H9 (cell line): ENCODE measurements at regions not wholly inside any gene's neighbourhood (a gene's known extent, or its start where the extent isn't known, plus 50 kb on each side); places are given as distances from the start of the nearest gene placed in this dataset.

ENCODE experiments used
- DNase-seq: peaks from one replicate; pipeline ENCODE4 v3.0.0-alpha.2; 2017
- H2AFZ ChIP-seq: one replicate; pipeline ENCODE4 v1.6.1; 2013; ENCODE audit warnings: mild to moderate bottlenecking, low read length, control low read depth, moderate library complexity
- H2AK5ac ChIP-seq: 2 replicates; pipeline ENCODE4 v1.6.1; 2013; ENCODE audit warnings: low read length, control low read depth, mixed read lengths; ENCODE audit not compliant: insufficient read length
- H2BK120ac ChIP-seq: one replicate; pipeline ENCODE4 v1.6.1; 2013; ENCODE audit warnings: low read depth, mild to moderate bottlenecking, low read length, control low read depth, inconsistent platforms; ENCODE audit not compliant: poor library complexity, severe bottlenecking
- H2BK12ac ChIP-seq: 2 replicates; pipeline ENCODE4 v1.6.1; 2013; ENCODE audit warnings: low read length, control low read depth, mixed read lengths, low read depth; ENCODE audit not compliant: insufficient read length
- H2BK15ac ChIP-seq: 2 replicates; pipeline ENCODE4 v1.6.1; 2013; ENCODE audit warnings: low read depth, low read length, control low read depth
- H2BK20ac ChIP-seq: one replicate; pipeline ENCODE4 v1.6.1; 2013; ENCODE audit warnings: low read depth, mild to moderate bottlenecking, low read length, control low read depth, inconsistent platforms; ENCODE audit not compliant: poor library complexity, severe bottlenecking
- H2BK5ac ChIP-seq: 2 replicates; pipeline ENCODE4 v1.6.1; 2013; ENCODE audit warnings: low read length, control low read depth, mixed read lengths; ENCODE audit not compliant: insufficient read length
- H3K14ac ChIP-seq: 2 replicates; pipeline ENCODE4 v1.6.1; 2013; ENCODE audit warnings: low read length, control low read depth; ENCODE audit not compliant: insufficient read depth
- H3K18ac ChIP-seq: 2 replicates; pipeline ENCODE4 v1.6.1; 2013; ENCODE audit warnings: low read depth, mild to moderate bottlenecking, mixed read lengths, low read length, control low read depth; ENCODE audit not compliant: insufficient read length
- H3K23ac ChIP-seq: 2 replicates; pipeline ENCODE4 v1.6.1; 2013; ENCODE audit warnings: low read length, control low read depth, mixed read lengths, low read depth; ENCODE audit not compliant: insufficient read length
- H3K23me2 ChIP-seq: 2 replicates; pipeline ENCODE4 v1.6.1; 2013; ENCODE audit warnings: low read depth, mild to moderate bottlenecking, mixed read lengths, low read length, control low read depth; ENCODE audit not compliant: insufficient read length, poor library complexity, severe bottlenecking
- H3K27ac ChIP-seq: 2 replicates; pipeline ENCODE4 v1.5.1; 2013; ENCODE audit warnings: low read length, control low read depth, mixed read lengths, low read depth; ENCODE audit not compliant: insufficient read length
- H3K27me3 ChIP-seq: 2 replicates; pipeline ENCODE4 v1.6.1; 2013; ENCODE audit warnings: low read length, control low read depth, inconsistent platforms; ENCODE audit not compliant: insufficient read depth
- H3K4ac ChIP-seq: 2 replicates; pipeline ENCODE4 v1.6.1; 2013; ENCODE audit warnings: low read depth, mild to moderate bottlenecking, control low read depth, inconsistent platforms, low read length, moderate library complexity
- H3K4me1 ChIP-seq: 2 replicates; pipeline ENCODE4 v1.6.1; 2013; ENCODE audit warnings: low read length, control low read depth, inconsistent platforms; ENCODE audit not compliant: insufficient read depth
- H3K4me2 ChIP-seq: 2 replicates; pipeline ENCODE4 v1.6.1; 2013; ENCODE audit warnings: low read length, control low read depth, mixed read lengths; ENCODE audit not compliant: insufficient read length, insufficient read depth
- H3K56ac ChIP-seq: 2 replicates; pipeline ENCODE4 v1.6.1; 2013; ENCODE audit warnings: low read depth, mild to moderate bottlenecking, mixed read lengths, low read length, control low read depth; ENCODE audit not compliant: insufficient read length
- H3K79me1 ChIP-seq: 2 replicates; pipeline ENCODE4 v1.6.1; 2013; ENCODE audit warnings: low read depth, mild to moderate bottlenecking, moderate library complexity, low read length, control low read depth, inconsistent platforms; ENCODE audit not compliant: insufficient read depth, poor library complexity, severe bottlenecking
- H3K79me2 ChIP-seq: 2 replicates; pipeline ENCODE4 v1.6.1; 2013; ENCODE audit warnings: low read length, control low read depth, inconsistent platforms; ENCODE audit not compliant: insufficient read depth
- H3K9ac ChIP-seq: 2 replicates; pipeline ENCODE4 v1.6.1; 2013; ENCODE audit warnings: low read length, control low read depth, mixed read lengths; ENCODE audit not compliant: insufficient read length; ENCODE audit errors: extremely low read depth
- H3K9me3 ChIP-seq: one replicate; pipeline ENCODE4 v1.6.1; 2013; ENCODE audit warnings: low read depth, low read length, inconsistent platforms; ENCODE audit not compliant: control insufficient read depth
- H3T11ph ChIP-seq: one replicate; pipeline ENCODE4 v1.6.1; 2013; ENCODE audit warnings: mild to moderate bottlenecking, low read length, control low read depth, inconsistent platforms
- H4K20me1 ChIP-seq: one replicate; pipeline ENCODE4 v1.6.1; 2013; ENCODE audit not compliant: control insufficient read depth, insufficient read length, insufficient read depth
- H4K5ac ChIP-seq: 2 replicates; pipeline ENCODE4 v1.6.1; 2013; ENCODE audit warnings: low read depth, mild to moderate bottlenecking, mixed read lengths, low read length, control low read depth; ENCODE audit not compliant: insufficient read length
- H4K8ac ChIP-seq: replicated peaks from 2 replicates; pipeline ENCODE4 v1.6.1; 2013; ENCODE audit warnings: low read length, control low read depth, mixed read lengths, low read depth; ENCODE audit not compliant: insufficient read length
- H4K91ac ChIP-seq: 2 replicates; pipeline ENCODE4 v1.6.1; 2013; ENCODE audit warnings: low read depth, mild to moderate bottlenecking, moderate library complexity, mixed read lengths, low read length, control low read depth; ENCODE audit not compliant: insufficient read length
- H3K27ac Mint-ChIP-seq, 3 experiments: 2 replicates in 2 of 3; 3 replicates in 1 of 3; pipeline ENCODE4 v1.8.0; 2020 to 2021; ENCODE audit warnings: mixed read lengths in 3 of 3, mild to moderate bottlenecking in 1 of 3, moderate library complexity in 1 of 3
- H3K27me3 Mint-ChIP-seq: 2 replicates; pipeline ENCODE4 v1.8.0; 2021; ENCODE audit warnings: low read depth, mild to moderate bottlenecking, moderate library complexity, mixed read lengths
- H3K36me3 Mint-ChIP-seq, 3 experiments: 2 replicates in 2 of 3; 3 replicates in 1 of 3; pipeline ENCODE4 v1.8.0; 2020 to 2021; ENCODE audit warnings: low read depth in 3 of 3, mixed read lengths in 3 of 3; ENCODE audit not compliant: insufficient read depth in 1 of 3
- H3K4me1 Mint-ChIP-seq, 2 experiments: 2 replicates each; pipeline ENCODE4 v1.8.0; 2020; ENCODE audit warnings: mixed read lengths in 2 of 2
- H3K4me3 Mint-ChIP-seq, 2 experiments: 2 replicates in 1 of 2; 3 replicates in 1 of 2; pipeline ENCODE4 v1.8.0; 2020 to 2021; ENCODE audit warnings: mild to moderate bottlenecking in 2 of 2, mixed read lengths in 2 of 2, moderate library complexity in 1 of 2
- H3K9me3 Mint-ChIP-seq, 2 experiments: 2 replicates in 1 of 2; 3 replicates in 1 of 2; pipeline ENCODE4 v1.8.0; 2020; ENCODE audit warnings: mild to moderate bottlenecking in 2 of 2, mixed read lengths in 2 of 2, moderate library complexity in 1 of 2
- TF ChIP-seq, protein P1 (sequence below): fragments of 200-600 bp; sonication (generic); conservative IDR thresholded peaks from 3 replicates; pipeline ENCODE4 v1.8.0; 2021; ENCODE audit warnings: antibody characterized with exemption, mild to moderate bottlenecking

DNA sequence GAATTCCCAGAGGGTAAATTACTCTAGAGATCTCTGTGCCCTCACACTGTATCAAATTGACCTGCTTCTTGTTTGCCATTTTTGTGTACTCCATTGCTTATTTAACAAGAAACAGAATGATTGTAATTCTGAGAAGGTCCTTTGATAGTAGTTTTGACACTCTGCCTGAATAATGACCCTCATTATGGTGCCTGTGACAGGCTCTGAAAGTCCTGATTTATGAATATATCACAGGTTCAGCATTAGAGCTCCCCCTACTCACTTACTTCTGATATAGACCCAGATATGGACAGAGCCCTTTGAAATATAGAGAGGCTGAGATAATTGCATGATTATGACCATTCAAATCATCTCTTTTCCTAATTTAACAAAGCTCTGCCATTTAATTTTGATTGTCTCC lies 465.2 kb downstream of the MDFIC start:
- no peak overlapping the region for H4K5ac ChIP-seq

More for the DNA sequence above, 465.2 kb downstream of the MDFIC start:
- no peaks in the 10 kb centered on the region for H3K4me1 ChIP-seq
- H4K91ac ChIP-seq = no peak overlapping the region
- H3K36me3 Mint-ChIP-seq = no peaks in the 10 kb centered on the region
- H3K27ac Mint-ChIP-seq = no peak overlapping the region
- H4K8ac ChIP-seq = no peak overlapping the region
- no peak overlapping the region for H3K56ac ChIP-seq
- no peak overlapping the region for H3K4me2 ChIP-seq
- H3K27me3 ChIP-seq = no peaks in the 10 kb centered on the region
- H3K79me1 ChIP-seq = no peaks in the 10 kb centered on the region
- H3K9ac ChIP-seq = no peak overlapping the region
- H2BK15ac ChIP-seq = no peak overlapping the region
- H2AK5ac ChIP-seq = no peak overlapping the region
- H3K18ac ChIP-seq = no peak overlapping the region
- H4K20me1 ChIP-seq = no peaks in the 10 kb centered on the region
- H3K4me1 Mint-ChIP-seq = peaks cover 0 to 4% of the 10 kb centered on the region in 2 experiments; a peak in 2 of 4 replicates
- no peaks in the 10 kb centered on the region for H3K9me3 ChIP-seq
- H2AFZ ChIP-seq = no peak overlapping the region
- H3K4me3 Mint-ChIP-seq = no peak overlapping the region
- no peak overlapping the region for H2BK5ac ChIP-seq
- no peaks in the 10 kb centered on the region for H3K23me2 ChIP-seq
- H3K27ac ChIP-seq = no peak overlapping the region
- H2BK20ac ChIP-seq = no peak overlapping the region
- H3K9me3 Mint-ChIP-seq = no peaks in the 10 kb centered on the region
- no peak overlapping the region for H3K23ac ChIP-seq
- no peak overlapping the region for H3K4ac ChIP-seq
- DNase-seq = no peak
- no peak overlapping the region for H2BK12ac ChIP-seq
- no peak overlapping the region for H3K14ac ChIP-seq
- no peak overlapping the region for H2BK120ac ChIP-seq
- H3K27me3 Mint-ChIP-seq = no peaks in the 10 kb centered on the region
- H3T11ph ChIP-seq = no peak overlapping the region
- no peaks in the 10 kb centered on the region for H3K79me2 ChIP-seq
- TF ChIP-seq, protein P1, sequence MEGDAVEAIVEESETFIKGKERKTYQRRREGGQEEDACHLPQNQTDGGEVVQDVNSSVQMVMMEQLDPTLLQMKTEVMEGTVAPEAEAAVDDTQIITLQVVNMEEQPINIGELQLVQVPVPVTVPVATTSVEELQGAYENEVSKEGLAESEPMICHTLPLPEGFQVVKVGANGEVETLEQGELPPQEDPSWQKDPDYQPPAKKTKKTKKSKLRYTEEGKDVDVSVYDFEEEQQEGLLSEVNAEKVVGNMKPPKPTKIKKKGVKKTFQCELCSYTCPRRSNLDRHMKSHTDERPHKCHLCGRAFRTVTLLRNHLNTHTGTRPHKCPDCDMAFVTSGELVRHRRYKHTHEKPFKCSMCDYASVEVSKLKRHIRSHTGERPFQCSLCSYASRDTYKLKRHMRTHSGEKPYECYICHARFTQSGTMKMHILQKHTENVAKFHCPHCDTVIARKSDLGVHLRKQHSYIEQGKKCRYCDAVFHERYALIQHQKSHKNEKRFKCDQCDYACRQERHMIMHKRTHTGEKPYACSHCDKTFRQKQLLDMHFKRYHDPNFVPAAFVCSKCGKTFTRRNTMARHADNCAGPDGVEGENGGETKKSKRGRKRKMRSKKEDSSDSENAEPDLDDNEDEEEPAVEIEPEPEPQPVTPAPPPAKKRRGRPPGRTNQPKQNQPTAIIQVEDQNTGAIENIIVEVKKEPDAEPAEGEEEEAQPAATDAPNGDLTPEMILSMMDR = no peak
